Loucy (cell line): ENCODE measurements at regions not wholly inside any gene's neighbourhood (a gene's known extent, or its start where the extent isn't known, plus 50 kb on each side); places are given as distances from the start of the nearest gene placed in this dataset.

Experiments used
- H2AFZ ChIP-seq: fragments of 200-600 bp; sonication (generic); 2 replicates; pipeline ENCODE4 v1.6.0; 2016; ENCODE audit warnings: antibody characterized with exemption, mild to moderate bottlenecking, low read length, moderate library complexity
- H3F3A ChIP-seq: fragments of 200-600 bp; 2 replicates; pipeline ENCODE4 v1.6.0; 2016; ENCODE audit warnings: antibody characterized with exemption, low read depth, mild to moderate bottlenecking
- H3K27me3 ChIP-seq: fragments of 200-600 bp; sonication (generic); 2 replicates; pipeline ENCODE4 v1.6.1; 2014; ENCODE audit warnings: low read length, mild to moderate bottlenecking; ENCODE audit not compliant: insufficient read depth, poor library complexity, severe bottlenecking
- H3K36me3 ChIP-seq: fragments of 200-600 bp; sonication (generic); 2 replicates; pipeline ENCODE4 v1.6.1; 2016; ENCODE audit warnings: low read length; ENCODE audit not compliant: insufficient read depth
- H3K4me1 ChIP-seq: fragments of 200-600 bp; sonication (generic); 2 replicates; pipeline ENCODE4 v1.5.1; 2014; ENCODE audit warnings: low read length, mild to moderate bottlenecking; ENCODE audit not compliant: insufficient read depth, poor library complexity, severe bottlenecking
- H3K4me2 ChIP-seq: fragments of 200-600 bp; sonication (generic); 2 replicates; pipeline ENCODE4 v1.6.0; 2014; ENCODE audit warnings: antibody characterized with exemption, low read length, low read depth, mild to moderate bottlenecking; ENCODE audit not compliant: poor library complexity, severe bottlenecking
- H3K4me3 ChIP-seq: fragments of 200-600 bp; sonication (generic); 2 replicates; pipeline ENCODE4 v1.5.1; 2014; ENCODE audit warnings: low read length, mild to moderate bottlenecking, mixed read lengths; ENCODE audit not compliant: poor library complexity, severe bottlenecking
- H3K79me2 ChIP-seq: fragments of 200-600 bp; sonication (generic); 2 replicates; pipeline ENCODE4 v1.6.1; 2014; ENCODE audit warnings: low read length; ENCODE audit not compliant: insufficient read depth
- H3K9ac ChIP-seq: fragments of 200-600 bp; sonication (generic); 2 replicates; pipeline ENCODE4 v1.6.0; 2014; ENCODE audit warnings: mild to moderate bottlenecking, low read depth, low read length, moderate library complexity; ENCODE audit not compliant: poor library complexity, severe bottlenecking
- H3K9me2 ChIP-seq: fragments of 200-600 bp; sonication (generic); replicated peaks from 2 replicates; pipeline ENCODE4 v1.6.1; 2016; ENCODE audit warnings: low read depth, low read length, mixed read lengths
- H3K9me3 ChIP-seq: fragments of 200-600 bp; sonication (generic); 2 replicates; pipeline ENCODE4 v1.6.1; 2014; ENCODE audit warnings: mild to moderate bottlenecking, antibody characterized with exemption, low read length, low read depth; ENCODE audit not compliant: insufficient read depth
- H4K20me1 ChIP-seq: fragments of 200-600 bp; sonication (generic); 2 replicates; pipeline ENCODE4 v1.6.0; 2014; ENCODE audit warnings: antibody characterized with exemption, low read length, mild to moderate bottlenecking; ENCODE audit not compliant: insufficient read depth, poor library complexity, severe bottlenecking
- EZH2phosphoT487 ChIP-seq: fragments of 200-600 bp; IDR thresholded peaks from 2 replicates; pipeline ENCODE4 v1.6.1; 2018; ENCODE audit warnings: antibody characterized with exemption, mild to moderate bottlenecking, moderate library complexity, borderline replicate concordance
- TF ChIP-seq, protein P1 (sequence below): fragments of 200-600 bp; sonication (generic); conservative IDR thresholded peaks from 2 replicates; pipeline ENCODE4 v1.5.1; 2014; ENCODE audit warnings: mild to moderate bottlenecking, antibody characterized with exemption, low read length

DNA sequence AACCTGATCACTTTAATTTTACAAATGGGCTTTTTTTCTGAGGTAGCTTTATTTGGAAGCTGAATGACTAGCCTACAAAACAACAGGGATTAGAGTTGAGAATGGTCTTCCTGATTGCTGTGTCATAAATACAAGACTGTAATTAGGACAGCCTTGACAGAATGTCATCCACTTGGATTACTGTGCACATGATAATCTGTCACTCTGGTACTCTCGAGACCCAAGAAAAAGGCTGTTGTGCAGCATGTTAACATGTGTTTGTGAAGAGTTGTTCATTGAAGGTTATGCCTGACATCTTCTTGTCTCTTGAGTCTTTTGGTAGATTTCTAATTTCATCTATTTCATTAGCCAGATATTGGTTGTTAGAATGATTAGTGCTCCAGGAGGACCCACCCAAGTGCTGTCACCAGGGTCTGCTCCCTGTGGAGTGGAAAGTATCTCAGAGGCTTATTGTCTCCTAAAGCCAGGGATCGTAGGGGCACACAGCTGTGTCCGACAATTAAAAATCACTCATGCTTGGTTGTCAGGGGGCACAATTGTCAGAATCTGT lies 212.2 kb upstream of the GPRIN3 start:
- H3F3A ChIP-seq = no peaks in the 10 kb centered on the region
- no peaks in the 10 kb centered on the region for H4K20me1 ChIP-seq
- no peak for TF ChIP-seq EZH2phosphoT487
- TF ChIP-seq, protein P1, sequence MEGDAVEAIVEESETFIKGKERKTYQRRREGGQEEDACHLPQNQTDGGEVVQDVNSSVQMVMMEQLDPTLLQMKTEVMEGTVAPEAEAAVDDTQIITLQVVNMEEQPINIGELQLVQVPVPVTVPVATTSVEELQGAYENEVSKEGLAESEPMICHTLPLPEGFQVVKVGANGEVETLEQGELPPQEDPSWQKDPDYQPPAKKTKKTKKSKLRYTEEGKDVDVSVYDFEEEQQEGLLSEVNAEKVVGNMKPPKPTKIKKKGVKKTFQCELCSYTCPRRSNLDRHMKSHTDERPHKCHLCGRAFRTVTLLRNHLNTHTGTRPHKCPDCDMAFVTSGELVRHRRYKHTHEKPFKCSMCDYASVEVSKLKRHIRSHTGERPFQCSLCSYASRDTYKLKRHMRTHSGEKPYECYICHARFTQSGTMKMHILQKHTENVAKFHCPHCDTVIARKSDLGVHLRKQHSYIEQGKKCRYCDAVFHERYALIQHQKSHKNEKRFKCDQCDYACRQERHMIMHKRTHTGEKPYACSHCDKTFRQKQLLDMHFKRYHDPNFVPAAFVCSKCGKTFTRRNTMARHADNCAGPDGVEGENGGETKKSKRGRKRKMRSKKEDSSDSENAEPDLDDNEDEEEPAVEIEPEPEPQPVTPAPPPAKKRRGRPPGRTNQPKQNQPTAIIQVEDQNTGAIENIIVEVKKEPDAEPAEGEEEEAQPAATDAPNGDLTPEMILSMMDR = no peak

GRCh38 chr4:89518259-89518658 lies 210.7 kb upstream of the GPRIN3 start:
- Histone ChIP-seq H3K4me1 (no peaks in the 10 kb centered on the region), H3K27me3 (no peaks in the 10 kb centered on the region), H3K9me2 (no peaks in the 10 kb centered on the region), H3K4me3 (no peak overlapping the region), H3K9me3 (no peaks in the 10 kb centered on the region), H3K4me2 (no peak overlapping the region), H3K79me2 (no peaks in the 10 kb centered on the region), H3F3A (no peaks in the 10 kb centered on the region), H3K9ac (no peak overlapping the region), H2AFZ (no peak overlapping the region), H4K20me1 (no peaks in the 10 kb centered on the region), H3K36me3 (no peaks in the 10 kb centered on the region)
- TF ChIP-seq, protein P1 = no peak
- no peak for TF ChIP-seq EZH2phosphoT487

More for the DNA sequence above, 212.2 kb upstream of the GPRIN3 start:
- H3K27me3 ChIP-seq = no peaks in the 10 kb centered on the region
- H3K9me2 ChIP-seq = no peaks in the 10 kb centered on the region
- H3K9me3 ChIP-seq = no peaks in the 10 kb centered on the region
- H2AFZ ChIP-seq = no peak overlapping the region
- H3K4me3 ChIP-seq = no peak overlapping the region
- H3K4me1 ChIP-seq = no peaks in the 10 kb centered on the region
- no peak overlapping the region for H3K4me2 ChIP-seq
- no peak overlapping the region for H3K9ac ChIP-seq
- no peaks in the 10 kb centered on the region for H3K36me3 ChIP-seq
- H3K79me2 ChIP-seq = no peaks in the 10 kb centered on the region

DNA sequence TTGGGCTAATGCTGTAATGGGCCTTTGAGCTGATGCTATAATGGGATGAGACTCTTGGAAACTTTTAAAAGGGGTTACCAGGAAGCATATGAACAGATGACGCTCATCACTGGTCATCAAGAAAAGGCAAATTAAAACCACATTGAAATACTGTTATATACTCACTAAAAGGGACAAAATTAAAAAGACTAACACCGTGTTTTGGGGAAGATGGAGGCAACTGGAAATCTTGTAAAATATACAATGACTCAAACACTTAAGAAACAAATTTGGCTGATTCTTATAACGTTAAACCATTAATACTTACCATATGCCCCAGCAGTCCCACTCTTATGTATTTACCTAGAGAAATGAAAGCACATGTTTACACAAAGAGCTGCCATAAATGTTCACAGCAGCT lies 207.2 kb upstream of the GPRIN3 start:
- TF ChIP-seq EZH2phosphoT487 = no peak
- TF ChIP-seq, protein P1 = no peak
- Histone ChIP-seq H3K4me3 (no peak overlapping the region), H3K79me2 (no peaks in the 10 kb centered on the region), H4K20me1 (no peaks in the 10 kb centered on the region), H2AFZ (no peak overlapping the region), H3F3A (no peaks in the 10 kb centered on the region), H3K4me2 (no peak overlapping the region), H3K27me3 (no peaks in the 10 kb centered on the region), H3K9me2 (no peaks in the 10 kb centered on the region), H3K36me3 (no peaks in the 10 kb centered on the region), H3K9me3 (no peaks in the 10 kb centered on the region), H3K9ac (no peak overlapping the region), H3K4me1 (peaks cover 4% of the 10 kb centered on the region)
